ENCODE measurements at regions not wholly inside any gene's neighbourhood (a gene's known extent, or its start where the extent isn't known, plus 50 kb on each side); places are given as distances from the start of the nearest gene placed in this dataset.

DNA sequence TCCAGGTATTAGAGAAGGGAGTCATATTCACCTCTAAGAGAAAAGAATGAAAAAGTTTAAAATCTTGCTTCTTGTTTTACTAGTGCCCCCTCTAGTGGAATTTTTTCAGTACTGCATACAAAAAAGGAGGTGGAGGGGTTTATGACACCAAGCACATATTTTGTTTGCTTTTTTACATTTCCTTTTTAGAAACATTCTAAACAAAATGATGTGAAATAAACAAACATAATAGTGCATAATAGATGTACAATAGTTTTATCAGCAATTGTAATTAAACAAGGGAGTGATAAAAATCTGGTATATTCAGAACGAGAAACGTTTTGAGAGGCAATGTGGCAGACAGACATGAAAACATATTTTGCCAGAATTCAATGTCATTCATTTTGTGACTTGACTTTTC, 111.0 kb upstream of the TFAP2D start:
- H3K27ac ChIP-seq (ENCODE audit: low read depth, low read length) = no peak overlapping the region
- H3K9me3 ChIP-seq (ENCODE audit: control insufficient read depth, insufficient read depth, low read length) = no peaks in the 10 kb centered on the region
- H3K4me3 ChIP-seq (ENCODE audit: low read depth, low read length) = no peak overlapping the region
- H3K4me1 ChIP-seq (ENCODE audit: control insufficient read depth, insufficient read depth, low read length) = peaks cover 7% of the 10 kb centered on the region; the same call in 1 of the 2 replicates
- no peaks in the 10 kb centered on the region for H3K36me3 ChIP-seq (ENCODE audit: control insufficient read depth, insufficient read depth, low read length)
- no peak overlapping the region for H3K9ac ChIP-seq (ENCODE audit: low read depth, low read length)
- no peaks in the 10 kb centered on the region for H3K27me3 ChIP-seq (ENCODE audit: control insufficient read depth, insufficient read depth, low read length)

GRCh38 chr6:50608421-50608820, 104.9 kb upstream of the TFAP2D start:
- H3K4me3 ChIP-seq (ENCODE audit: low read depth, low read length) = no peak overlapping the region
- H3K27me3 ChIP-seq (ENCODE audit: control insufficient read depth, insufficient read depth, low read length) = no peaks in the 10 kb centered on the region
- no peak overlapping the region for H3K27ac ChIP-seq (ENCODE audit: low read depth, low read length)
- no peak overlapping the region for H3K9ac ChIP-seq (ENCODE audit: low read depth, low read length)
- H3K36me3 ChIP-seq (ENCODE audit: control insufficient read depth, insufficient read depth, low read length) = no peaks in the 10 kb centered on the region
- H3K9me3 ChIP-seq (ENCODE audit: control insufficient read depth, insufficient read depth, low read length) = no peaks in the 10 kb centered on the region
- H3K4me1 ChIP-seq (ENCODE audit: control insufficient read depth, insufficient read depth, low read length) = peaks cover 17% of the 10 kb centered on the region; the same call in 1 of the 2 replicates

GRCh38 chr6:50610562-50610961, 102.8 kb upstream of the TFAP2D start:
- H3K9me3 ChIP-seq (ENCODE audit: control insufficient read depth, insufficient read depth, low read length) = no peaks in the 10 kb centered on the region
- no peaks in the 10 kb centered on the region for H3K36me3 ChIP-seq (ENCODE audit: control insufficient read depth, insufficient read depth, low read length)
- H3K27ac ChIP-seq (ENCODE audit: low read depth, low read length) = no peak overlapping the region
- no peaks in the 10 kb centered on the region for H3K27me3 ChIP-seq (ENCODE audit: control insufficient read depth, insufficient read depth, low read length)
- H3K4me3 ChIP-seq (ENCODE audit: low read depth, low read length) = no peak overlapping the region
- no peak overlapping the region for H3K9ac ChIP-seq (ENCODE audit: low read depth, low read length)
- peaks cover 16% of the 10 kb centered on the region; the same call in 1 of the 2 replicates for H3K4me1 ChIP-seq (ENCODE audit: control insufficient read depth, insufficient read depth, low read length)

- Histone ChIP-seq H3K27ac (ENCODE audit: low read depth, low read length) (no peak overlapping the region), H3K9ac (ENCODE audit: low read depth, low read length) (no peak overlapping the region), H3K4me1 (ENCODE audit: control insufficient read depth, insufficient read depth, low read length) (no peaks in the 10 kb centered on the region), H3K9me3 (ENCODE audit: control insufficient read depth, insufficient read depth, low read length) (no peaks in the 10 kb centered on the region), H3K27me3 (ENCODE audit: control insufficient read depth, insufficient read depth, low read length) (no peaks in the 10 kb centered on the region), H3K36me3 (ENCODE audit: control insufficient read depth, insufficient read depth, low read length) (no peaks in the 10 kb centered on the region), H3K4me3 (ENCODE audit: low read depth, low read length) (no peak overlapping the region)
Measured at GRCh38 chr6:50635429-50635828, 77.9 kb upstream of the TFAP2D start.

DNA sequence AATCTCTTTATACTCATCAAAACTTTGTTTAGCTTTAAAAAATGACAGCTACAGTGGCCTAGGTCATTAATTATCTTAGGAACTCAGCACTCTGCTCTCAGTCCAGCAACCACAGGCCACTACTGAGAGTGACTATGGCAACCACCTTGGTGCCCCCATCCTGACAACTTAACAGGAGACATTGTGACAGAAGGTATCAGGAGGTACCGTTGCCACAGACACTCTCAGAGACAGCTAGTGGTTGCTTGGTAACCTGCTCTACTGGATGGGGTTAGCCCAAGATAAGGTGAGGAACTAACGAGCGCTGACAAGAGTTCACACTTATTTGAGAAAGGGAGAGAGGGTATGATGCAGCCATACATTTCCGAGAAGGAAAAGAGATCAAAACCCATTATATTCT, 76.1 kb upstream of the TFAP2D start:
- Histone ChIP-seq H3K36me3 (ENCODE audit: control insufficient read depth, insufficient read depth, low read length) (no peaks in the 10 kb centered on the region), H3K9me3 (ENCODE audit: control insufficient read depth, insufficient read depth, low read length) (no peaks in the 10 kb centered on the region), H3K27me3 (ENCODE audit: control insufficient read depth, insufficient read depth, low read length) (no peaks in the 10 kb centered on the region), H3K4me1 (ENCODE audit: control insufficient read depth, insufficient read depth, low read length) (no peaks in the 10 kb centered on the region), H3K4me3 (ENCODE audit: low read depth, low read length) (no peak overlapping the region), H3K9ac (ENCODE audit: low read depth, low read length) (no peak overlapping the region), H3K27ac (ENCODE audit: low read depth, low read length) (no peak overlapping the region)

GRCh38 chr6:50649086-50649485, 64.2 kb upstream of the TFAP2D start:
- H3K4me3 ChIP-seq (ENCODE audit: low read depth, low read length) = no peak overlapping the region
- H3K9ac ChIP-seq (ENCODE audit: low read depth, low read length) = no peak overlapping the region
- no peaks in the 10 kb centered on the region for H3K4me1 ChIP-seq (ENCODE audit: control insufficient read depth, insufficient read depth, low read length)
- H3K27me3 ChIP-seq (ENCODE audit: control insufficient read depth, insufficient read depth, low read length) = no peaks in the 10 kb centered on the region
- H3K27ac ChIP-seq (ENCODE audit: low read depth, low read length) = no peak overlapping the region
- H3K9me3 ChIP-seq (ENCODE audit: control insufficient read depth, insufficient read depth, low read length) = peaks cover 22% of the 10 kb centered on the region
- no peaks in the 10 kb centered on the region for H3K36me3 ChIP-seq (ENCODE audit: control insufficient read depth, insufficient read depth, low read length)

GRCh38 chr6:50653253-50653652, 60.1 kb upstream of the TFAP2D start:
- H3K4me1 ChIP-seq (ENCODE audit: control insufficient read depth, insufficient read depth, low read length) = no peaks in the 10 kb centered on the region
- no peak overlapping the region for H3K9ac ChIP-seq (ENCODE audit: low read depth, low read length)
- H3K27ac ChIP-seq (ENCODE audit: low read depth, low read length) = no peak overlapping the region
- peaks cover 22% of the 10 kb centered on the region for H3K9me3 ChIP-seq (ENCODE audit: control insufficient read depth, insufficient read depth, low read length)
- H3K36me3 ChIP-seq (ENCODE audit: control insufficient read depth, insufficient read depth, low read length) = no peaks in the 10 kb centered on the region
- H3K4me3 ChIP-seq (ENCODE audit: low read depth, low read length) = no peak overlapping the region
- H3K27me3 ChIP-seq (ENCODE audit: control insufficient read depth, insufficient read depth, low read length) = no peaks in the 10 kb centered on the region

DNA sequence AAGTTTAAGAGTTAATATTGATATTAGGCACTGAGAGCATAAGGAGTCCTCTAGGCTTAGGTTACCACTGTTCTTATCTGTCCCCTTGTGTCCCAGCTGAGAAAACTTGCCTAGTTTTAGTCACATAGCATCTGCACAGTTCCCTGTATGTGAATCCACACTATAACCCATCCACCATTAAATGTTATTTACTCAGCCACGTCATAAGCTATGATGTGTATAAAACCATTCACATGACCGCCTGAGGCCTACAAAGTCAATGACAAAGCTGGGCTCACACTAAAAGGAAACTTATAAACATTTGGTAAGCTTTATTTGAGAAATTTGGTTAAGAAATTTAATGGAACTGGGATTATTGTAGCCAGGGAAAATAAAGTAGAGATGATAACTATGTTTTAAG, 59.2 kb upstream of the TFAP2D start:
- Histone ChIP-seq H3K27ac (ENCODE audit: low read depth, low read length) (no peak overlapping the region), H3K4me3 (ENCODE audit: low read depth, low read length) (no peak overlapping the region), H3K27me3 (ENCODE audit: control insufficient read depth, insufficient read depth, low read length) (no peaks in the 10 kb centered on the region), H3K9me3 (ENCODE audit: control insufficient read depth, insufficient read depth, low read length) (peaks cover 16% of the 10 kb centered on the region; the same call in 1 of the 2 replicates), H3K4me1 (ENCODE audit: control insufficient read depth, insufficient read depth, low read length) (no peaks in the 10 kb centered on the region), H3K36me3 (ENCODE audit: control insufficient read depth, insufficient read depth, low read length) (no peaks in the 10 kb centered on the region), H3K9ac (ENCODE audit: low read depth, low read length) (no peak overlapping the region)

DNA sequence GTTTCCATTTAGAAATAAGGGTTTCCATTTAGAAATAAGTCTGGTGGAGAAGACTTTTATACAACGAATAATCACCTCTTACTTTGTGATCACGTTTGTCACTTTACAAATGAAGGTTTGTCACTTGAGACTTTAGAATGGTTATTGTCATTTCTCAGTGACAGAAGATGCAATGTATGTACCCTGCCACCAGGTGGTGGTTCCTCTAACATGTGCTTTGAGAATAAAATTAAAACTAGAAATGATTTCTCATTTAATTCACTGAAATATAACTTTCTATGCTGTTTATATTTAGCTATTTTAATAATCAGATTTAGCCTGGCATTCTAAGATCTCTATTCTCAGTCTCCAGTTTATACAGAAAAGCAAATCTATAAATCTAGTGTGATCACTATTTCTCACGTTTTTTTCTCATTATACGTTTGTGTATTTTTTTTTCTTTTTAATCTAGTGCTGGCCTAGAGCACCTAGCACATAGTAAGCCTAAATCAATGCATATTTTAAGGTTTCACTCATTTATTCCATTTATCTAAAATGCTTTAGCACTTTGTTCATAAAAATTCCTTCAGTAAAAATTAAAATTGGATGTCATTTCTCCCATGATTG, 57.4 kb upstream of the TFAP2D start:
- no peaks in the 10 kb centered on the region for H3K27me3 ChIP-seq (ENCODE audit: control insufficient read depth, insufficient read depth, low read length)
- no peaks in the 10 kb centered on the region for H3K4me1 ChIP-seq (ENCODE audit: control insufficient read depth, insufficient read depth, low read length)
- no peak overlapping the region for H3K4me3 ChIP-seq (ENCODE audit: low read depth, low read length)
- H3K9me3 ChIP-seq (ENCODE audit: control insufficient read depth, insufficient read depth, low read length) = no peaks in the 10 kb centered on the region
- H3K36me3 ChIP-seq (ENCODE audit: control insufficient read depth, insufficient read depth, low read length) = no peaks in the 10 kb centered on the region
- H3K27ac ChIP-seq (ENCODE audit: low read depth, low read length) = no peak overlapping the region
- no peak overlapping the region for H3K9ac ChIP-seq (ENCODE audit: low read depth, low read length)

DNA sequence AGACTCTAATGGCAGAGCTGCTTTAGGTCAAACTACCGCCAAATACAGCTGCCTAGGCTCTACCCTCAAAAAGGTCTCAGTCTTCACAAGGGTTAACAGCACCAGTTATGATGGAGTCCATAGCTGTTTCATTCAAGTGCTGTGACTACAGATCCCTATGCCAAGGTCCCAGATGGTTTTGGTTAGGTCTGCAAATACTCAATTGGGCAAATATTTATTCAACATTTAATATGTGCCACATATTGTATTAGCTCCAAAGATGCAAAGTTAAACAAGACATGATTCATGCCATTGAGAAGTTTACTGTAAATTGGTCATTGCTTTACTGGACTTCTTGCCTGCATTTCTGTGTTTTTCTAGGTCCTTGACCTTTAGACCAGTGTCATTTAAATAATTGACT, 55.8 kb upstream of the TFAP2D start:
- H3K4me1 ChIP-seq (ENCODE audit: control insufficient read depth, insufficient read depth, low read length) = no peaks in the 10 kb centered on the region
- H3K27me3 ChIP-seq (ENCODE audit: control insufficient read depth, insufficient read depth, low read length) = no peaks in the 10 kb centered on the region
- H3K4me3 ChIP-seq (ENCODE audit: low read depth, low read length) = no peak overlapping the region
- no peaks in the 10 kb centered on the region for H3K36me3 ChIP-seq (ENCODE audit: control insufficient read depth, insufficient read depth, low read length)
- no peaks in the 10 kb centered on the region for H3K9me3 ChIP-seq (ENCODE audit: control insufficient read depth, insufficient read depth, low read length)
- H3K27ac ChIP-seq (ENCODE audit: low read depth, low read length) = no peak overlapping the region
- no peak overlapping the region for H3K9ac ChIP-seq (ENCODE audit: low read depth, low read length)

DNA sequence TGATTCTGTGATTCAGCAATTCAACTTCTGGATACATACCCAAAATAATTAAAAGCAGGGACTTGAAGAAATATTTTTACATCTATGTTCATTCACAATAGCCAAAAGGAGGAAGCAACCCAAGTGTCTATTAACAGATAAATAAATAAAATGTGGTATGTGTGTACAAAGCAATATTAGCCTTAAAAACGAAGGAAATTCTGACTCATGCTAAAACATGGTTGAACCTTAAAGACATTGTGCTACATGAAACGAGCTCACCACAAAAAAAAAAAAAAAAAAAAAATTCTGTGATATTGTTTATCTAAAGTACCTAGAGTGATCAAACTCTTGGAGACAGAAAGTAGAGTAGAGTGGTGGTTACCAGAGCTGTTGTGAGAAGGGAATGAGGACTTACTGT, 54.8 kb upstream of the TFAP2D start:
- no peaks in the 10 kb centered on the region for H3K9me3 ChIP-seq (ENCODE audit: control insufficient read depth, insufficient read depth, low read length)
- H3K27ac ChIP-seq (ENCODE audit: low read depth, low read length) = no peak overlapping the region

DNA sequence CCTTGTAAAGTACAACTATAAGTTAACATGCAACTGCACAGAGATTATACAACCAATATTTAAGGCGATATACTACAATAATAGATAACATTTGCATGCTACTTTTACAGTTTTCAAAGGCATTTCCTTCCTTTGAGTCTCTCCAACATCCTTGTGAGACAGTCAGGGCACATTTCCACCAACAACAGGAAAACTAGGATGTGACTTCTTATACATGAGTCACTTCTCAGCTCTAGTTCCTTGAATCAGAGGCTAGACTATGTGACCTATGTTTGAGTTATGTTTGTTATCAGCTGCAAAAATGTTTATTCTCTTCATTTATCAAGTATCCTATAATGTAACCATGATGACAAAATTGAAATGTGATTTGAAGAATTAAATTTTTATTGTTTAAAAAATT, 51.7 kb upstream of the TFAP2D start:
- no peak overlapping the region for H3K27ac ChIP-seq (ENCODE audit: low read depth, low read length)
- H3K4me1 ChIP-seq (ENCODE audit: control insufficient read depth, insufficient read depth, low read length) = peaks cover 22% of the 10 kb centered on the region
- H3K9ac ChIP-seq (ENCODE audit: low read depth, low read length) = no peak overlapping the region
- no peaks in the 10 kb centered on the region for H3K27me3 ChIP-seq (ENCODE audit: control insufficient read depth, insufficient read depth, low read length)
- H3K9me3 ChIP-seq (ENCODE audit: control insufficient read depth, insufficient read depth, low read length) = no peaks in the 10 kb centered on the region
- H3K4me3 ChIP-seq (ENCODE audit: low read depth, low read length) = no peak overlapping the region
- no peaks in the 10 kb centered on the region for H3K36me3 ChIP-seq (ENCODE audit: control insufficient read depth, insufficient read depth, low read length)

More for the DNA sequence above, 54.8 kb upstream of the TFAP2D start:
- H3K4me1 ChIP-seq (ENCODE audit: control insufficient read depth, insufficient read depth, low read length) = peaks cover 3% of the 10 kb centered on the region
- H3K36me3 ChIP-seq (ENCODE audit: control insufficient read depth, insufficient read depth, low read length) = no peaks in the 10 kb centered on the region
- no peak overlapping the region for H3K9ac ChIP-seq (ENCODE audit: low read depth, low read length)
- H3K4me3 ChIP-seq (ENCODE audit: low read depth, low read length) = no peak overlapping the region
- no peaks in the 10 kb centered on the region for H3K27me3 ChIP-seq (ENCODE audit: control insufficient read depth, insufficient read depth, low read length)
